ENCODE measurements at regions not wholly inside any gene's neighbourhood (a gene's known extent, or its start where the extent isn't known, plus 50 kb on each side); places are given as distances from the start of the nearest gene placed in this dataset.

GRCh38 chr11:127649071-127649470, 648.5 kb upstream of the KIRREL3 start:
- H3K27me3 ChIP-seq (ENCODE audit: control insufficient read depth, low read length), result no peaks in the 10 kb centered on the region
- H3K9me3 ChIP-seq (ENCODE audit: control insufficient read depth, insufficient read depth, low read length), result no peaks in the 10 kb centered on the region
- no peak overlapping the region for H3K4me3 ChIP-seq (ENCODE audit: low read length)
- H3K79me2 ChIP-seq (ENCODE audit: control insufficient read depth, low read length), result no peaks in the 10 kb centered on the region
- TF ChIP-seq EZH2phosphoT487 (IDR thresholded peaks at IDR 0.05; ENCODE audit: borderline replicate concordance, low read length), result no peak
- TF ChIP-seq CTCF (IDR thresholded peaks at IDR 0.05; ENCODE audit: low read depth, low read length, poor library complexity, severe bottlenecking), result no peak
- no peaks in the 10 kb centered on the region for H3K36me3 ChIP-seq (ENCODE audit: control insufficient read depth, low read length)
- H3F3A ChIP-seq (ENCODE audit: control insufficient read depth, insufficient read depth), result no peaks in the 10 kb centered on the region
- no peak overlapping the region for H3K27ac ChIP-seq (ENCODE audit: low read depth, low read length)
- no peaks in the 10 kb centered on the region for H3K9me2 ChIP-seq (replicated peaks; ENCODE audit: control insufficient read depth, low read length)
- H3K4me1 ChIP-seq (ENCODE audit: control insufficient read depth, low read length), result no peaks in the 10 kb centered on the region
- H4K20me1 ChIP-seq (ENCODE audit: control insufficient read depth, insufficient read depth, low read depth, low read length), result no peaks in the 10 kb centered on the region
- H3K4me2 ChIP-seq (ENCODE audit: low read length), result no peak overlapping the region

DNA sequence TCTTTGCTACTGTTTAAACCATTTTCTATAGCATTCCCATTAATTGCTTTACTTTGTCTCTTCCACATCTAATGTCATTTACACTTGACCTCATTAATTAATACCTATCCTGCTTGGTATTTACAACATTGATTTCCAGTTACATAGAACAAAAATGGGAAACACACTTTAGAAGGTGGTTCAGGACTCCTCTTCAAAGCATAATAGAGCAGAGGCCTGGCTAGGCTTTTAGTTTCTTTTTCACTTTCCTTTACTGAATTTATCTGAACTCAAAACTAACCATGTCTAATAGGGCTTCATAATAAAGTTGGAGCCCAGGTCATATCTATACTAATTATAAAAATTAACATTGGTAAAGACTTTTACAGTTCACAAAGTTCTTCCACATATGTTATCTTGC, 648.0 kb upstream of the KIRREL3 start:
- H3K27ac ChIP-seq (ENCODE audit: low read depth, low read length), result no peak overlapping the region
- H3K9me2 ChIP-seq (replicated peaks; ENCODE audit: control insufficient read depth, low read length), result no peaks in the 10 kb centered on the region
- H3F3A ChIP-seq (ENCODE audit: control insufficient read depth, insufficient read depth), result no peaks in the 10 kb centered on the region
- no peaks in the 10 kb centered on the region for H3K79me2 ChIP-seq (ENCODE audit: control insufficient read depth, low read length)
- no peaks in the 10 kb centered on the region for H3K9me3 ChIP-seq (ENCODE audit: control insufficient read depth, insufficient read depth, low read length)
- H3K4me3 ChIP-seq (ENCODE audit: low read length), result no peak overlapping the region
- no peaks in the 10 kb centered on the region for H3K27me3 ChIP-seq (ENCODE audit: control insufficient read depth, low read length)
- no peaks in the 10 kb centered on the region for H3K4me1 ChIP-seq (ENCODE audit: control insufficient read depth, low read length)
- no peaks in the 10 kb centered on the region for H3K36me3 ChIP-seq (ENCODE audit: control insufficient read depth, low read length)
- TF ChIP-seq EZH2phosphoT487 (IDR thresholded peaks at IDR 0.05; ENCODE audit: borderline replicate concordance, low read length) (no peak), CTCF (IDR thresholded peaks at IDR 0.05; ENCODE audit: low read depth, low read length, poor library complexity, severe bottlenecking) (no peak)
- no peaks in the 10 kb centered on the region for H4K20me1 ChIP-seq (ENCODE audit: control insufficient read depth, insufficient read depth, low read depth, low read length)
- no peak overlapping the region for H3K4me2 ChIP-seq (ENCODE audit: low read length)

DNA sequence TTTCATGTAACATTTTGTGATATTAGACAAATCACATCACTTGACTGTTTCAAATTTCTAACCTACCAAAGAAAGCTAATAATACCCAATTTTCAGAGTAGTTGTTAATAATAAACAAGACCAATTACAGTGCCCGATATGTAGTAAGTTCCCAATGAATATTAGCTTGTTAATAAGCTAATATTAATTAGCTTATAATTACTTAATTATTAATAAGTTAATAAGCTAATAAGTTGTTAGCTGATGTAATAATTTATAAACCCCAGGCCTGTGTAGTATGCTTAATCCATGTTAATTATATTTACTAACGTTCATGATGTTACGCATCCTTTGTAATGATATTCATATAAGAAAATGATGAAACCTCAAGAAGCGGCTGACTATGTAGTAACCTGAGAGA, 643.8 kb upstream of the KIRREL3 start:
- no peaks in the 10 kb centered on the region for H3F3A ChIP-seq (ENCODE audit: control insufficient read depth, insufficient read depth)
- H3K4me2 ChIP-seq (ENCODE audit: low read length), result no peak overlapping the region
- no peaks in the 10 kb centered on the region for H4K20me1 ChIP-seq (ENCODE audit: control insufficient read depth, insufficient read depth, low read depth, low read length)
- H3K9me3 ChIP-seq (ENCODE audit: control insufficient read depth, insufficient read depth, low read length), result no peaks in the 10 kb centered on the region
- no peak overlapping the region for H3K4me3 ChIP-seq (ENCODE audit: low read length)
- H3K36me3 ChIP-seq (ENCODE audit: control insufficient read depth, low read length), result no peaks in the 10 kb centered on the region
- H3K27me3 ChIP-seq (ENCODE audit: control insufficient read depth, low read length), result no peaks in the 10 kb centered on the region
- H3K9me2 ChIP-seq (replicated peaks; ENCODE audit: control insufficient read depth, low read length), result no peaks in the 10 kb centered on the region
- TF ChIP-seq CTCF (IDR thresholded peaks at IDR 0.05; ENCODE audit: low read depth, low read length, poor library complexity, severe bottlenecking) (no peak), EZH2phosphoT487 (IDR thresholded peaks at IDR 0.05; ENCODE audit: borderline replicate concordance, low read length) (no peak)
- H3K27ac ChIP-seq (ENCODE audit: low read depth, low read length), result no peak overlapping the region
- H3K79me2 ChIP-seq (ENCODE audit: control insufficient read depth, low read length), result no peaks in the 10 kb centered on the region
- H3K4me1 ChIP-seq (ENCODE audit: control insufficient read depth, low read length), result no peaks in the 10 kb centered on the region

Measured in DOHH2 (cell line).